CMK (cell line): ENCODE measurements at regions not wholly inside any gene's neighbourhood (a gene's known extent, or its start where the extent isn't known, plus 50 kb on each side); places are given as distances from the start of the nearest gene placed in this dataset.

Source experiments
- DNase-seq: peaks from one replicate; pipeline ENCODE4 v3.0.0-alpha.2; 2010; ENCODE audit warnings: low read depth

- no peak for DNase-seq
Measured at GRCh38 chr5:133854554-133854953, 113.9 kb downstream of the C5orf15 start.

DNA sequence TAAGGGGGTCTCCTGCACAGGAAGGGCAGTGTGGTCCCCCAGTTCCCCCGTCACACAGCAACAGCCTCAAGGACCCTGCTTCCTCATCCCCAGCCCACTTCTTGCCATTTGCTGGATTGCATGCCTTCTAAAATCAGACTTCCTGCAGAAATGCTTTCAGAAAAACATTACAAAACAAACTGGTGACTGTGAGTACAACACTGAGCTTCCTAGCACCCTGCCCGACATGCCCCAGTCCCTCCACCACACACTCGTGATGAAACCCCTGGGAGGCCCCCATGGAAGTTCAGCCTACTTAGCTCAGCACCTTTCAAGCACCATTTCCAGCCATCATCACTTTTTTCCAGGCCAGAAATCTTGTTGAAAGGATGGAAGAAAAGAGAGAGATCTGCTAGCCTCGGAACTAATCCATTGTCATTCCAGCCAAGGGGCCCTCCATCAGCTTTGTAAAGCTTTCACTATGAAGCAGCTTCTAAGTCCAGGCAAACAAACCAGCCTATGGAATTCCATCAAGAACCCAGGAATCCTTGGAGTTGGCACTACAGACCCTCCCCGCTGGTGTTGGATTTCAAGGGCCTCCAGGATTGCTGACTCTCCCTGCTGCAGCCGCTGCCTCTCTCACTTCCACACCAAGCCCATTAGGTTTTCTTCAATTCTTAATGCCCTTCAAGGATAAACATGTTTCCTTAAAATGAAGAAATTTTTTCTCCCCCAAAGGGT lies 114.6 kb downstream of the C5orf15 start:
- DNase-seq: no peak

GRCh38 chr5:133851521-133851920 lies 116.9 kb downstream of the C5orf15 start:
- DNase-seq: no peak

GRCh38 chr5:133850811-133851210 lies 117.6 kb downstream of the C5orf15 start:
- no peak for DNase-seq

DNA sequence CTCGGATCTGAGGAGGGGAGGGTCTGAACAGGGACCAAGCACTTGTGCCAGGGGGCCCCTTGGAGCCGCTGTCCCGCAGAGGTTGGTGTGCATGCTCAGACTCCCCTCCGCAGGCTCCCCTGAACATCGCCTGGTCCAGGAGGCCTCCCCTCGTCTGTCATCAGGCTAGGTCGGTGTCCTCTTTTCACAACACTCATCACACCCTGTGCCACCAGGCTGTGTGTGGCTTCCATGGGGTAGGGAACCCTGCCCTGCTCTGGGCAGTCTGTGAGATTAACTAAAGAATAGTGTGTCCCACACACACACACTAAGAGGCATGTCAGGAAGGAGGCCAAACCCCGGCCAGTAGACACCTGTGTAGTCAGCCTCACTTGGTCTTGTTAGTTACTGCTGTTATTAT lies 119.3 kb downstream of the C5orf15 start:
- DNase-seq: no peak

GRCh38 chr5:133848341-133848811 lies 120.0 kb downstream of the C5orf15 start:
- no peak for DNase-seq

DNA sequence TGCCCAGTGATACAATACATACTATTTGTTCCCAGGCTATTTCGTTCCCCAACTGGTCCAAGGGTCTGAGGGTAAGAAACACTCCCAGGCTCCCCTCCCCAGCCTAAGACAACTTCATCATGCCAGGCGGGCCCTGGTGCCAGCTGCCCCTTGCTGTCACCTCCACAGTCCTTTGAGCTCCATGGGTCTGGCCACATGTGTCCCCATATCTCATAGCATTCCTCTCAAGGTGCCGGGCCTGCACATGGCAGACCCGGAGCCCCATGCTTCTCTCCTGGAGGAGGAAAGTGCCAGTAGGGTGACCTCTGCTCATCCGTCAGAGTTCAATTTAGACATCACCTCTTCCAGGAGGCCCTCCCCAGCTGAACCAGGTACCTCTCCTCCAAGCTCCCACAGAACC lies 120.5 kb downstream of the C5orf15 start:
- no peak for DNase-seq

- no peak for DNase-seq
Measured at GRCh38 chr5:133847301-133847700, 121.1 kb downstream of the C5orf15 start.

- DNase-seq: no peak
Measured at GRCh38 chr5:133846478-133847226, 121.8 kb downstream of the C5orf15 start.

DNA sequence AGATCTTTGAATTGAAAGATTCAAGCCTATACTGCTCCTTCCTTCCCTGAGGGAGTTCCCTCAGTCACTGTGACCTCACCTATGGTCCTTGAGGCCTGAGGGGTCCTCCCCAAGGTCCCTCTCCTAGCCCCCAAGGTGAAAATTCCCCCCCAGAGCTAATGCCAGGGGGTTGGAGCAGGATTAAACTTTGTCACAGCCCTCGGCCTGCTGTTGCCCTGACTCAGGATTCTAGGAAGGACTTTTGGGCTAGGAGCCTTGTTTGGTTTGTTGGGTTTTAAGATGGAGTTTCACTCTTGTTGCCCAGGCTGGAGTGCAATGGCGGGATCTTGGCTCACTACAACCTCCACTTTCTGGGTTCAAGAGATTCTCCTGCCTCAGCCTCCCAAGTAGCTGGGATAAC lies 123.2 kb downstream of the C5orf15 start:
- no peak for DNase-seq

GRCh38 chr5:133844836-133845235 lies 123.6 kb downstream of the C5orf15 start:
- DNase-seq: no peak

DNA sequence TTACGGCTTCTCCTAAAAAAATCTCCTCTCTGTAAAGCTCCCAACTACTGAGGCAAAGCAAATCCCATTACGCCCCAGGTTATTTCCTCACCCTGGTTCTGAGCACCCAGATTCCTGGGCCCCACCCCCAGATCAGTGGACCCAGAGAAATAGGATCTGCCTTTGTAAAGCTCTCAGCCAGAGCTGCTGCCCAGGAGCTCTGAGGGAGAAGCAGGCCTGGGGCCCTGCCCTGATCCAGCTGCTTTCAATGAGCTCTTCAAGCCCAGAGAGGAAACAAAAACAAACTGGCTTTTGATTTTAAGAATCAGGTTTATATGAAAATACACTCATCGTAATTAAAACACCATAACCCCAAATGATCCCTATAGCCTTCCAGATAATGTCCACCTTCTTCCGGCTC lies 124.5 kb downstream of the C5orf15 start:
- DNase-seq: no peak

DNA sequence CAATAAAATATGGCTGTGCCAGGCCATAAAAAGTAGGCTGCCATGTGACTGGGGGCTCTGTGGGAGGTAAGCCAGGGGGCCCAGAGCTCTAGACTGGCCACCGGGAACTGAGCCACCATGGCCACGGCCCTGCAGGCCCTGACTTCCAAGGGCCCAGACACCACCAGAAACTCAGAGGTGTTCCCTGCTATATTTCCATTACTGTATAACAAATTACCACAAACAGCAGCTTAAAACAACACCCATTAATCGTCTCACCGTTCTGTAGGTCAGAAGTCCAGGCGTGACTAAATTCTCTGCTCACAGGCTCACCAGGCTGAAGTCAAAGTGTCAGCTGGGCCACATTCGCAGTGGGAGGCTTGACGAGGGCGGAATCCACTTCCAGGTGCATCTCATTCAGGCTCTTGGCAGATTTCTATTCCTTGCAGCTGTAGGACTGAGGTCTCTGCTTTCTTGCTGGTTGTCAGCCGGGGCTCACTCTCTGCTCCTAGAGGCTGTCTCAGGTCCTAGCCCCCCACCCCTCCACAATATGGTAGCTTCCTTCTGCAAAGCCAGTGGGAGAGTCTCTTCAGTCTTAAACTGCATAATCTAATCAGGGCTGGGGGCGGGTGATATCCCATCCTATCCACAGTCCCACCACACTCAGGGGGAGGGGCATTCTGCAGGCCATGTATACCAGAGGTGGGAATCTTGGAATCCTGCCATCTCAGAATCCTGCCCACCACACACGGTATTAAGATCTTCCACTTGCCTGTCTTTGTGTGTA lies 125.4 kb downstream of the C5orf15 start:
- no peak for DNase-seq

GRCh38 chr5:133841831-133842750 lies 126.3 kb downstream of the C5orf15 start:
- no peak for DNase-seq

GRCh38 chr5:133840168-133840567 lies 128.3 kb downstream of the C5orf15 start:
- no peak for DNase-seq

GRCh38 chr5:133839721-133840120 lies 128.7 kb downstream of the C5orf15 start:
- DNase-seq: no peak

DNA sequence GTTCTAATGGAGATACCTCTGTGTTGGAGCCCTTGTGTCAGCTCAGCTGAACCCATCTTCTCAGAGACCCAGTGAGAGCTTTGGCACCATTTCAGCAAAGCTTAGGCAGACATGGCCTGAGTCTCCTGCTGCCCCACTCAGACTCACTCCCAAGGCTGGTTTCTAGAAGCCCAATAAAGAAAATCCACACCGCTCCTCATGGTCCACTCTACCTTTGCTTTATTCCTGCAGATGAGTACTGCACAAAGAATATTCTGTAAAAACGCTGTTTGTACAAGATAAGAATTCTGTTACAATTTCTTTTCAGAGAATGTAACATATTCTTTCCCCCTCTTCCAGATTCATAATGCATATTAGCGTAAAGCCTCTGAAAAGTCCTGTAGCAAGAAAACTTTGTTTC lies 129.3 kb downstream of the C5orf15 start:
- DNase-seq: no peak

GRCh38 chr5:133838286-133838685 lies 130.1 kb downstream of the C5orf15 start:
- no peak for DNase-seq

- DNase-seq: no peak
Measured at GRCh38 chr5:133831491-133832224, 136.8 kb downstream of the C5orf15 start.

- DNase-seq: no peak
Measured at GRCh38 chr5:133830911-133831310, 137.5 kb downstream of the C5orf15 start.

- no peak for DNase-seq
Measured at GRCh38 chr5:133830281-133830680, 138.1 kb downstream of the C5orf15 start.
